NCI-H524 treated with DMSO at 0.1 percent for 48 hours (cell line): ENCODE measurements at regions not wholly inside any gene's neighbourhood (a gene's known extent, or its start where the extent isn't known, plus 50 kb on each side); places are given as distances from the start of the nearest gene placed in this dataset.
"Not testable (repeated sequence)": the region's sequence is repeated elsewhere in the genome, so short reads cannot be mapped to it uniquely, and the experiment has no call there.

Experiments used
- DNase-seq: peaks from one replicate; lab custom pipeline; 2025; lab: John Stamatoyannopoulos, UW

- not testable (repeated sequence) for DNase-seq
These were observed 182.5 kb upstream of the FAM20C start for GRCh38 chr7:9919-10318.

- DNase-seq, result not testable (repeated sequence)
These were observed 159.6 kb upstream of the FAM20C start for GRCh38 chr7:32565-33280.

GRCh38 chr7:35121-35541 is 157.2 kb upstream of the FAM20C start:
- not testable (repeated sequence) for DNase-seq

GRCh38 chr7:36539-36938 is 155.8 kb upstream of the FAM20C start:
- DNase-seq, result not testable (repeated sequence)

- not testable (repeated sequence) for DNase-seq
These were observed 154.7 kb upstream of the FAM20C start for GRCh38 chr7:37656-38055.

- DNase-seq, result not testable (repeated sequence)
These were observed 153.9 kb upstream of the FAM20C start for GRCh38 chr7:38444-38843.

GRCh38 chr7:39984-40740 is 152.2 kb upstream of the FAM20C start:
- not testable (repeated sequence) for DNase-seq

DNA sequence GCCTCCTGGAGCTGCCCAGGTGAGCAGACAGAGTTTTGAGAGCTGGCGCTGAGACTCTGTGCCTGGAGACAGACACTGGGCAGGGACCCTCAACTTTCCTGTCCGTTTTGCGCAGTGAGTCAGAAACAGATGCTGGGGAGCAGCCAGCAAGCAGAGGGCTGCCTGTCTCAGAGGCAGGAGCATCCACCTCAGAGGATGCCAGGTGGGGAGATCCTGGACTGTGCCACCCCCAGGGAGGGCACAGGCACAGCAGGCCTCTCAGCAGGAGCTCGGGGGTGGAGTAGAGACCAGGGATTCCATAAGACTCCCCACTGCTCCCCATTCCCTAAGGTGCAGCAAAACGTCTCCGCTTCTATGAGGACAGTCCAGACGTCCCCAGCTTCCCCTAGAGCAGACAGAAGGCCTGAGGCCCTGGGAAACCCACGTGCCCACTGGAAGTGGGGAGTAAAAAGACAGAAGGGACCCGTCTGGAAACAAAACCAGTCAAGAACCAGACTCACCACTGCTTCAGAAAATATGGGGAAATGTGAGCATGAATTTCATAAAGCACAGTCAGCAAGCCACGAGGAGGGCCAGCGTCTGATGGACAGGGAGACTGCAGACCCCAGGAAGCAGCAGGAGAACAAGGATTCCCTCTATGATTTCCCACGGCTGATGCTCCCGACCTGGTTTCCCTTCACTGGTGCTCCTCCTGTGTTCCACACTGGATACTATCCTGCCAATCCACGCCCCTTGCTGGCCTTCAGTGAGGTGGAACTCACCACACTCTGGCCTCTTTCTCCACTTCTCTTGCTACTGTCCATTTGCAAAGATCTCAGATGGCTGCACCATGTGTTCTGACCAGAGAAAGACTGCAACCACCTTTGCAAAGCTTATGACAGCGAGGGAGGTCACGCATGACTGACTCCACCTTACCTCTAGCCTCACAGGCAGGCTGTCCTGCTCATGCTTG is 151.3 kb upstream of the FAM20C start:
- DNase-seq, result no peak

- DNase-seq, result no peak
These were observed 150.3 kb upstream of the FAM20C start for GRCh38 chr7:41917-42565.

- DNase-seq, result no peak
These were observed 148.4 kb upstream of the FAM20C start for GRCh38 chr7:43791-44540.

GRCh38 chr7:44541-44896 is 147.9 kb upstream of the FAM20C start:
- DNase-seq, result no peak

GRCh38 chr7:45106-46090 is 147.0 kb upstream of the FAM20C start:
- no peak for DNase-seq

DNA sequence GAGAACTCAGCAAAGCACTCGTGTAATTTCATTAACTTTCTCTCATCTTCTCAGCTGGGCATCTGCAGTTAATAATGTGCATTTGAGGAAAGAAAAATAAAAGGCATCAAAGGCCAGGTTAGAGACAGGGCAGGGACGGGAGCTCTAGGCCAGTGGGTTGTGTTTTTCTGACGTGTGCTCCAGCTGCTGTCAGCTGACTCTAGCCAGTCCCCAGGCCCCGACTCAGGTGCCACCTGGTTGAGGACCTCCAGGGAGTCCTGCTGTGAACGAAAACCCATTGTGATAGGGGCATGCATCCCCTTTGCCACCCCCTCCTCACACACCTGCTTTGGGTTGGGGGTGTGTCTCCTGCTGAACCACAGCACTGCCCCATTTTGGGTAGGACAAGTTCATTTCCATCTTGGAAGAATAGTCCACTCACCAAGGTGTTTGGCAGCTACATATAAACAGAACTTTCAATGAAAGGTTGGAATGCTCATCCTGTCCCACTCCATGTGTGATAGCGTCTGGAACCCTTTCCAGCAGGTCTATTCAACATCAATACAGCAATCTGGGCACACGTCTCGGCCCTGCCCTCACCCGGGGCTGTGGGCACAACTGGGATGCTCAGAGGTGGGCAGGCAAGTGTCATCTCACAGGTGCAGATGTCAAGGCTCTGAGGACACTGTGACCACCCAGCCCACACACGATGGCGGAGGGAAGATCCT is 146.1 kb upstream of the FAM20C start:
- DNase-seq, result no peak

DNA sequence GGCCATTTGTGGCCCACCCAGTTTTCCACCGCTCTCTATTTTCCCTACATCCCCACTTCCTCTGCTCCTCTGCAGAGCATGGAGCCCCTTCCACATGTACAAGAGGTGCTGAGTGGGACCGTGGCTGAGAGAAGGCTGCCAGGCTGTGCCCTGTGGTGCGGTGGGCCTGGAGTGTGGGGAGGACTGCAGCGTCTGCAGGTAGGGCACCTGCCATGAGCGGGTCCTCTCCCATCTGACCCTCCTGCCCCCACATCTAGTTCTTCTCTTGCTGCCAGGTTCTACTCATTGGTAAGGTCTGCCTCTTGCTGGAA is 145.6 kb upstream of the FAM20C start:
- DNase-seq, result no peak

GRCh38 chr7:51456-52068 is 140.8 kb upstream of the FAM20C start:
- DNase-seq, result no peak

GRCh38 chr7:52100-52499 is 140.3 kb upstream of the FAM20C start:
- DNase-seq, result peak; percentile 6

DNA sequence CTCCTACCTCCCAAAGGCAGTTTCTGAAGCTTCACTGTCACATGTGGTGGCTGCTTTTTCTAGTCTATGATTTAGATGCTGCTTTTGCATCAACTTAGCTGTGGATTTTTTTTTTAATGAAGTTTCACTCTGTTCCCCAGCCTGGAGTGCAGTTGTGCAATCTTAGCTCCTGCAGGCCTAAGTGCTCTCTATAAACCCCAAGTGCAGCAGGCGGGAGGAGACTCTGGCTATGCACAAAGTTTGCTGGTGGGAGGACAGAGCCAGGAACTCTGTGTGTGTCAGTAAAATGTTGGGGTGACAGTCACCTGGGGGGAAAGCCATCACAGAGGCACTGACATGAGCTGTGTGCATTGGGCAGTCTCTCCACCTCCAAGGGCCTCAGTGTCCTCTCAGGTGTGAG is 138.8 kb upstream of the FAM20C start:
- DNase-seq, result no peak

- DNase-seq, result no peak
These were observed 137.8 kb upstream of the FAM20C start for GRCh38 chr7:54615-55014.

DNA sequence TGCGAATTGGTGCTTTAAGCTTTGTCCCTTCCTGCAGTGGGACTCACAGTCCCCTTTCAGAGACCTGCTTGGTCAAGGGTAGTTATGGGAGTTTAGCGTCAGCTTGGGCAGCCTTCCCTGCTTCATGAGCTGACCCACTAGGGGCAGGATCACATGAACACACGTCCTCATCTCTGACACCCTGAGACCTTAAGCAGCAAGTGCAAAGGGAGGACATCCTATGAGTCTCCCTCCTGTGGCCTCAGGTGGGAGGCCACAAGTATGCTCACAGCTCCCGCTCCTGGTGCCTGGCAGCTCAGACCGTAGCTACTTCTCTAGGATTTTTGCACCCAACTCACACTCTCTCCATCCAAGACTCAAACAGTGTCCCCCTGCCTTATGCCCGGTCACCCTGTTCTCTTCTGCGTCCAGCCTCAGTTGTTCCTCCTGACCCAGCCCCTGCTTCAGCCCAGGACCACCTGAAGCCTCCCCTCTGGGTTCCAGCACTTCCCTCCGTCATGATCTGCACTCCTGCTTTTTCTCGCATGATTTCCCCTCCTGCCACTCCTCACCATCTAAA is 136.6 kb upstream of the FAM20C start:
- no peak for DNase-seq
